NCI-H2029 (cell line): ENCODE measurements at regions not wholly inside any gene's neighbourhood (a gene's known extent, or its start where the extent isn't known, plus 50 kb on each side); places are given as distances from the start of the nearest gene placed in this dataset.
A peak's percentile ranks its signal among the peaks of the same experiment; 100 is the strongest.
"Not testable (repeated sequence)": the region's sequence is repeated elsewhere in the genome, so short reads cannot be mapped to it uniquely, and the experiment has no call there.

Experiments
- DNase-seq: peaks from one replicate; lab custom pipeline; 2025; lab: John Stamatoyannopoulos, UW

GRCh38 chr1:229155472-229155871, 115.4 kb upstream of the RAB4A start:
- DNase-seq, result no peak

- no peak for DNase-seq
Observed at GRCh38 chr1:229156872-229157271, 114.0 kb upstream of the RAB4A start.

- no peak for DNase-seq
Observed at GRCh38 chr1:229157480-229157879, 113.4 kb upstream of the RAB4A start.

GRCh38 chr1:229158341-229158921, 112.5 kb upstream of the RAB4A start:
- no peak for DNase-seq

GRCh38 chr1:229158927-229159326, 112.0 kb upstream of the RAB4A start:
- DNase-seq, result no peak

GRCh38 chr1:229159668-229160544, 111.0 kb upstream of the RAB4A start:
- no peak for DNase-seq

- no peak for DNase-seq
Observed at GRCh38 chr1:229161740-229162139, 109.2 kb upstream of the RAB4A start.

GRCh38 chr1:229162825-229163515, 107.9 kb upstream of the RAB4A start:
- no peak for DNase-seq

- DNase-seq, result no peak
Observed at GRCh38 chr1:229164348-229164747, 106.6 kb upstream of the RAB4A start.

- no peak for DNase-seq
Observed at GRCh38 chr1:229164836-229165735, 105.8 kb upstream of the RAB4A start.

GRCh38 chr1:229167318-229167717, 103.6 kb upstream of the RAB4A start:
- no peak for DNase-seq

- DNase-seq, result no peak
Observed at GRCh38 chr1:229169399-229169798, 101.5 kb upstream of the RAB4A start.

- DNase-seq, result no peak
Observed at GRCh38 chr1:229170274-229170673, 100.6 kb upstream of the RAB4A start.

- no peak for DNase-seq
Observed at GRCh38 chr1:229170778-229171505, 100.0 kb upstream of the RAB4A start.

GRCh38 chr1:229171934-229172333, 99.0 kb upstream of the RAB4A start:
- DNase-seq, result peak; percentile 92

GRCh38 chr1:229173491-229174476, 97.1 kb upstream of the RAB4A start:
- not testable (repeated sequence) for DNase-seq

GRCh38 chr1:229175297-229175696, 95.6 kb upstream of the RAB4A start:
- DNase-seq, result not testable (repeated sequence)

- not testable (repeated sequence) for DNase-seq
Observed at GRCh38 chr1:229176457-229176856, 94.5 kb upstream of the RAB4A start.

- no peak for DNase-seq
Observed at GRCh38 chr1:229180161-229180560, 90.8 kb upstream of the RAB4A start.

GRCh38 chr1:229181419-229181818, 89.5 kb upstream of the RAB4A start:
- DNase-seq, result no peak
